Body of pancreas (tissue), 4 donors: ENCODE measurements at regions not wholly inside any gene's neighbourhood (a gene's known extent, or its start where the extent isn't known, plus 50 kb on each side); places are given as distances from the start of the nearest gene placed in this dataset.

Experiments used
- ATAC-seq: fragments of 150-250 bp; one replicate; pipeline ENCODE4 v1.9.1; 2016
- DNase-seq, 4 donors: peaks; one replicate each; pipeline ENCODE4 v3.0.0-alpha.2; 2019
- H3K27ac ChIP-seq, 4 donors: fragments of 200-600 bp; sonication (generic); 1 replicate in 3 of 4; 2 replicates in 1 of 4; pipeline versions ENCODE4 v1.5.1 to v1.6.1; 2016 to 2019; ENCODE audit warnings: mild to moderate bottlenecking in 1 of 4, mixed read lengths in 1 of 4, moderate library complexity in 1 of 4
- H3K27me3 ChIP-seq, 2 donors: fragments of 200-600 bp; sonication (generic); one replicate each; pipeline ENCODE4 v1.6.0; 2016; ENCODE audit warnings: mild to moderate bottlenecking in 1 of 2
- H3K36me3 ChIP-seq, 2 donors: fragments of 200-600 bp; sonication (generic); replicated peaks in 1 of 2; 2 replicates each; pipeline ENCODE4 v1.5.1; 2016; ENCODE audit warnings: low read depth in 2 of 2; ENCODE audit not compliant: insufficient read depth in 1 of 2
- H3K4me1 ChIP-seq: fragments of 200-600 bp; sonication (generic); one replicate; pipeline ENCODE4 v1.6.0; 2016
- H3K4me3 ChIP-seq, 2 donors: fragments of 200-600 bp; sonication (generic); 1 replicate in 1 of 2; 2 replicates in 1 of 2; pipeline ENCODE4 v1.5.1; 2016 to 2019
- H3K9me3 ChIP-seq, 3 donors: fragments of 200-600 bp; sonication (generic); 1 replicate in 2 of 3; 2 replicates in 1 of 3; pipeline ENCODE4 v1.5.1; 2016
- POLR2A ChIP-seq, 3 donors: fragments of 450-650 bp; IDR thresholded peaks; one replicate each; pipeline ENCODE4 v1.6.1; 2016; ENCODE audit warnings: antibody characterized with exemption in 3 of 3, mild to moderate bottlenecking in 2 of 3
- WGBS, 2 donors: methylation state at CpG; one replicate each; pipeline ENCODE4 v1.1.5; 2017; 5-methylcytosine and 5-hydroxymethylcytosine counted together
- intact Hi-C: fragments of 100-400 bp; cut with DNase I; formaldehyde crosslinking; loops from one replicate; pipeline ENCODE4 v1.15.1; 2023
- TF ChIP-seq, protein P1 (sequence below), 7 experiments: fragments of 450-650 bp in 4 of 7; fragments of 200-600 bp in 3 of 7; sonication (generic) in 3 of 7; IDR thresholded peaks; one replicate each; pipeline ENCODE4 v1.5.1; 2016 to 2019; ENCODE audit warnings: antibody characterized with exemption in 7 of 7

DNA sequence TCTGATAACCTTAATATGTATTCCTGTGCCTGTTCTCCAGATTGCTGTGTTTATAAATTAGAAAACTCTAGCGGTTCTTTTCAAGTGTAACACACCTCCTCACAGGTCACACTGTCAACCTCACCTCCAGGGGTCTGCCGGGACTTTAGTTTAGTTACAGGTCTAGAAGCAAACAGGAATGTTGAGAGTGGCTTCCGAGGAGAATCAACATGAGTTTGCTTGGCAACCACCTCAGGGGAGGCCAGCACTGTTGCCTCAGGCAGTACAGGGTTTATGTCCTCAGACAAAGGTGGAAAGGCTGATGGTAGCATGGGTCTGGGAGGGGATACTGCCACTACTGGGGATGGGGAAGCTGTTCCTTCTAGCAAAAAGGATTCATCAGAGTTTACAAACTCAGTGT lies 438.0 kb downstream of the DTHD1 start:
- intact Hi-C loops: no loop called here
- TF ChIP-seq, protein P1, sequence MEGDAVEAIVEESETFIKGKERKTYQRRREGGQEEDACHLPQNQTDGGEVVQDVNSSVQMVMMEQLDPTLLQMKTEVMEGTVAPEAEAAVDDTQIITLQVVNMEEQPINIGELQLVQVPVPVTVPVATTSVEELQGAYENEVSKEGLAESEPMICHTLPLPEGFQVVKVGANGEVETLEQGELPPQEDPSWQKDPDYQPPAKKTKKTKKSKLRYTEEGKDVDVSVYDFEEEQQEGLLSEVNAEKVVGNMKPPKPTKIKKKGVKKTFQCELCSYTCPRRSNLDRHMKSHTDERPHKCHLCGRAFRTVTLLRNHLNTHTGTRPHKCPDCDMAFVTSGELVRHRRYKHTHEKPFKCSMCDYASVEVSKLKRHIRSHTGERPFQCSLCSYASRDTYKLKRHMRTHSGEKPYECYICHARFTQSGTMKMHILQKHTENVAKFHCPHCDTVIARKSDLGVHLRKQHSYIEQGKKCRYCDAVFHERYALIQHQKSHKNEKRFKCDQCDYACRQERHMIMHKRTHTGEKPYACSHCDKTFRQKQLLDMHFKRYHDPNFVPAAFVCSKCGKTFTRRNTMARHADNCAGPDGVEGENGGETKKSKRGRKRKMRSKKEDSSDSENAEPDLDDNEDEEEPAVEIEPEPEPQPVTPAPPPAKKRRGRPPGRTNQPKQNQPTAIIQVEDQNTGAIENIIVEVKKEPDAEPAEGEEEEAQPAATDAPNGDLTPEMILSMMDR (IDR thresholded peaks at IDR 0.05): no peak
- TF ChIP-seq POLR2A (IDR thresholded peaks at IDR 0.05): no peak
- Histone ChIP-seq H3K27me3 (no peaks in the 10 kb centered on the region), H3K9me3 (no peaks in the 10 kb centered on the region), H3K4me3 (no peak overlapping the region), H3K27ac (no peak overlapping the region), H3K4me1 (no peaks in the 10 kb centered on the region), H3K36me3 (no peaks in the 10 kb centered on the region)
- DNase-seq: no peak
- no peak for ATAC-seq
- WGBS, 2 donors: 27 to 35% methylated on average over 3 of the region's 3 CpGs

DNA sequence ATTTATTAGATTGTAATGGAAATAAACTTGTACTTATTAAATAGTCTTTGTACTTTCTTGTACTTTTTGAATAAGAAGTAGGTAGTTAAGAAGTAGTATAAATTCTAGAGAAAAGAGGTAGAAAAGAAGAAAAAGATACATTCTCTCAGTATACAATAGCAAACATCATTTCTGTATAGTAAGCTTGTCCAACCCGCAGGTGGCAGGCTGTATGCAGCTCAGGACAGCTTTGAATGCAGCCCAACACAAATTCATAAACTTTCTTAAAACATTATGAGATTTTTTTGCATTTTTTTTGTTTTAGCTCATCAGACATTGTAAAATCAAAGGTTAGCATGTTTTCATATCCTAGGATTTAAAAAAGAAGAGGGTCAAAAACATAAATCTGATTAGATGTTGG lies 441.6 kb downstream of the DTHD1 start:
- Histone ChIP-seq H3K4me1 (no peaks in the 10 kb centered on the region), H3K36me3 (no peaks in the 10 kb centered on the region), H3K9me3 (no peaks in the 10 kb centered on the region), H3K27ac (no peak overlapping the region), H3K27me3 (no peaks in the 10 kb centered on the region), H3K4me3 (no peak overlapping the region)
- no peak for TF ChIP-seq POLR2A (IDR thresholded peaks at IDR 0.05)
- TF ChIP-seq, protein P1 (IDR thresholded peaks at IDR 0.05): no peak
- DNase-seq (no peak), ATAC-seq (no peak)
- intact Hi-C loops: no loop called here
- 50 to 59% methylated on average over 1 of the region's 1 CpG for WGBS, 2 donors

DNA sequence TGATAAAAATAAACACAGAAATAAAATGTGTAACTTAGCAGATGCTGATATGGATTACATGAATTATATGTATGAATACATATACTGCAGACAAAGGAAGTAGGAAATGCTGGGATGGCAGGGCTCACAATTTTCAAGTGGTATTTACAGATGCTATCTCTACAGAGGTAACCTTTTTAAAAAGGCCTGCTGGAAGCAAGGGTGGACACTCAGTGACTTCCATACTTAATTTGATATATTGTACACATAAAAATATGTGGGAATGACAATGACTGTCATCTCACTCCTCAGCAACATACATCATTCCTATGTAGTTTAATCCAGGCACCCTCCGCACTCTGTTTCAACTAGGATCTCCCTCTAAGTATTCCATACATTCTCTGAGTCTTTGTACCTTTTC lies 452.9 kb downstream of the DTHD1 start:
- WGBS, 2 donors: 90 to 98% methylated on average over 1 of the region's 1 CpG

DNA sequence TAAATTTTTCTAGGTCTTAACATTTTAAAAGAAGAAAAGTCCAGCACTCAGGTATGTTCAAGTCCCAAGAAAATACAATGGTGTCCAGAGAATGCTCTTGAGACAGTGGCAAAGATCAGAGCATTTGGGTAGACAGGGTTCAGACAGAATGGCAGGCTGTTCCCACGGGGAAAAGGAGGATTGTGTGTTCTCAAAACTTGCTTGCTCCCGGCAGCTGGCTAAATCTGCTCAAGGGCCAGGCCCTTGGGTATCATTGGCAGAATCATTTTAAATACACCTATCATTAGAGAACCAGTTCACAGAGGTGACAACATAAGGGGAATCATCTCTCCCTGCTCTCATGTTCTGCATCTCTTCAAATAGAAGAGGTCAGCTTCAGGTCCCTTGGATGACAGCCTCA lies 456.3 kb downstream of the DTHD1 start:
- Histone ChIP-seq H3K27me3 (no peaks in the 10 kb centered on the region), H3K36me3 (no peaks in the 10 kb centered on the region), H3K27ac (no peak overlapping the region), H3K4me3 (no peak overlapping the region), H3K9me3 (no peaks in the 10 kb centered on the region), H3K4me1 (no peaks in the 10 kb centered on the region)
- 56 to 69% methylated on average over 2 of the region's 2 CpGs for WGBS, 2 donors
- intact Hi-C loops: no loop called here
- no peak for TF ChIP-seq POLR2A (IDR thresholded peaks at IDR 0.05)
- TF ChIP-seq, protein P1 (IDR thresholded peaks at IDR 0.05): no peak
- DNase-seq: no peak
- no peak for ATAC-seq

More for the DNA sequence above, 452.9 kb downstream of the DTHD1 start:
- TF ChIP-seq, protein P1 (IDR thresholded peaks at IDR 0.05): no peak
- no peak for TF ChIP-seq POLR2A (IDR thresholded peaks at IDR 0.05)
- Histone ChIP-seq H3K4me1 (no peaks in the 10 kb centered on the region), H3K27ac (no peak overlapping the region), H3K27me3 (no peaks in the 10 kb centered on the region), H3K9me3 (no peaks in the 10 kb centered on the region), H3K36me3 (no peaks in the 10 kb centered on the region), H3K4me3 (no peak overlapping the region)
- ATAC-seq (no peak), DNase-seq (no peak)
- intact Hi-C loops: no loop called here

DNA sequence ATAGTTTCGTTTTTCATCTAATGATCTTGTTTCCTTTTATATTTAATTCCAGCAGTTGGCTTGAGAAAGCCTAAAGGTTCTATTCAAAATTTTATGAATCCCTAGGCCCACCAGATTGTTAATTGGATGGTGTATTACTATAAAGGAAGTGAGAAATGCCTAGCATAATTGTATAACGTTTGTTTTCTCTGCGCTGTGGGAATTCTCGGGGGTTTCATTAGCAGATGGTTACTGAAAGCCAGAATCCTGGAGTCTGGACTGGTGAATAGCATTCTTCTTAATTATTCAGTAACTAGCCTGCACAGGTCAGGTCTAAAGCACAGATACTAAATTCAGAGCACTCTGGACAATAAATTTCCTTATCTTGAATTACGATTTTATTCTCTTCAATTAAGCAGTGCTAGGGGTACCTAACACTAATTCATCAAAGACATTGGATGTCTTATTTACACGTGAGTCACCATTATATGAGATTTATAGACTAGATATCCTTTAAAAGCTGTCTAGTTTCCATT lies 459.4 kb downstream of the DTHD1 start:
- ATAC-seq (no peak), DNase-seq (no peak)
- H3K9me3 ChIP-seq: no peaks in the 10 kb centered on the region
- no peaks in the 10 kb centered on the region for H3K27me3 ChIP-seq
- WGBS, 2 donors: 13 to 19% methylated on average over 6 of the region's 6 CpGs
- H3K4me1 ChIP-seq: no peaks in the 10 kb centered on the region
- TF ChIP-seq, protein P1 (IDR thresholded peaks at IDR 0.05): no peak
- TF ChIP-seq POLR2A (IDR thresholded peaks at IDR 0.05): no peak
- no peaks in the 10 kb centered on the region for H3K36me3 ChIP-seq
- intact Hi-C loops: no loop called here
- no peak overlapping the region for H3K27ac ChIP-seq
- no peak overlapping the region for H3K4me3 ChIP-seq
